ENCODE measurements at regions not wholly inside any gene's neighbourhood (a gene's known extent, or its start where the extent isn't known, plus 50 kb on each side); places are given as distances from the start of the nearest gene placed in this dataset.

GRCh38 chr13:65881561-65882155 is 1348.5 kb downstream of the PCDH9 start:
- no peak overlapping the region for H3K4me2 ChIP-seq (ENCODE audit: insufficient read depth, low read length)
- no peaks in the 10 kb centered on the region for H4K20me1 ChIP-seq (replicated peaks; ENCODE audit: control insufficient read depth, extremely low read depth, insufficient read depth, low read length)
- no peak overlapping the region for H3K9ac ChIP-seq (replicated peaks; ENCODE audit: extremely low read depth, insufficient read depth, low read length)
- no peaks in the 10 kb centered on the region for H3K9me3 ChIP-seq (replicated peaks; ENCODE audit: control insufficient read depth, insufficient read depth, low read length)
- H3K79me2 ChIP-seq (ENCODE audit: control insufficient read depth, insufficient read depth, low read length), result no peaks in the 10 kb centered on the region
- POLR2A ChIA-PET, result no interaction called here
- no TSS peak for BruUV-seq (replicated peaks)
- H3K27ac ChIP-seq (ENCODE audit: insufficient read depth, low read depth, low read length), result no peak overlapping the region
- no peak overlapping the region for H2AFZ ChIP-seq (ENCODE audit: low read depth, low read length)
- FAIRE-seq (no peak), DNase-seq (ENCODE audit: low read depth, low spot score) (no peak)
- H3K36me3 ChIP-seq (ENCODE audit: control insufficient read depth in 2 of 2, extremely low read depth in 1 of 2, insufficient read depth in 2 of 2, low read length in 2 of 2), result no peaks in the 10 kb centered on the region
- H3K4me3 ChIP-seq (replicated peaks in 1 of 3; ENCODE audit: insufficient read depth in 1 of 3, low read depth in 1 of 3, low read length in 3 of 3), result no peak overlapping the region
- no peaks in the 10 kb centered on the region for H3K9me1 ChIP-seq (replicated peaks; ENCODE audit: control insufficient read depth, extremely low read depth, insufficient read depth, low read length)
- intact Hi-C loops (cut with micrococcal nuclease) (no loop called here), dilution Hi-C loops (cut with MboI; ENCODE audit: extremely low pct_ligation_motif_present, low sequenced_read_pairs) (no loop called here)
- CTCF ChIA-PET, result no interaction called here
- no peaks in the 10 kb centered on the region for H3K27me3 ChIP-seq (ENCODE audit: control insufficient read depth in 2 of 2, insufficient read depth in 2 of 2, low read length in 2 of 2)
- H3K4me1 ChIP-seq (ENCODE audit: control insufficient read depth, extremely low read depth, insufficient read depth, low read length), result no peaks in the 10 kb centered on the region
- TF ChIP-seq EZH2 (IDR thresholded peaks at IDR 0.05; ENCODE audit: borderline replicate concordance, low read depth, low read length, severe bottlenecking) (no peak), GATA2 (IDR thresholded peaks at IDR 0.05; ENCODE audit: insufficient read depth, insufficient read length, low read depth, low read length) (no peak), POLR2A (IDR thresholded peaks at IDR 0.05; ENCODE audit: low read depth, low read length) (no peak), POLR2AphosphoS5 (IDR thresholded peaks at IDR 0.05; ENCODE audit: insufficient read depth, low read depth, low read length) (no peak), CTCF (IDR thresholded peaks at IDR 0.05; ENCODE audit: extremely low read depth in 1 of 2, insufficient read depth in 1 of 2, low read depth in 1 of 2, low read length in 2 of 2) (no peak), JUN (IDR thresholded peaks at IDR 0.05; ENCODE audit: borderline replicate concordance, insufficient read depth, insufficient read length, low read depth) (no peak), MYC (IDR thresholded peaks at IDR 0.05; ENCODE audit: low read depth, low read length) (no peak)

Measured in endothelial cell of umbilical vein (primary cell).